NCI-H524 (cell line): ENCODE measurements at regions not wholly inside any gene's neighbourhood (a gene's known extent, or its start where the extent isn't known, plus 50 kb on each side); places are given as distances from the start of the nearest gene placed in this dataset.
"Not testable (repeated sequence)": the region's sequence is repeated elsewhere in the genome, so short reads cannot be mapped to it uniquely, and the experiment has no call there.

Experiments used
- DNase-seq, 2 experiments: peaks; one replicate each; lab custom pipeline; 2025; lab: John Stamatoyannopoulos, UW

DNA sequence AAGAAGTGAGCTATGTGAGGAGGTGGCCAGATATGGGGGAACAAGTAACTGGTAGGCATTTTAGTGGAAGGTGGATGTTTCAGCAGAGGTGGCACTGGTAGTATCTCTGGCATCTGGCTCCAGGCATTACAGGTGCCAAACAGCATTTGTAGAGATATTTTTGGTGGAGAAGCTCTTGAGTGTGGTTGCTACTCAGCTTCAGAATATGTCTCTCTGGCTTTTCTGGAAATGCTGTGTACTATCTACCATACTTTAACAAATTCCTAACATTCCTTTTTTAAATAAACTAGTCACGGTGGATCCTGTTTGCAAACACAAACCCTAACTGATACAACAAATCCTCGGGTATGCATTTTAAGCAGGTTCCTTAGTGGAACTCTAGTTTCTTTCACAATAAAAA is 128.0 kb downstream of the BARX2 start:
- DNase-seq = no peak

GRCh38 chr11:129505266-129505665 is 129.6 kb downstream of the BARX2 start:
- no peak for DNase-seq

GRCh38 chr11:129508163-129508562 is 132.5 kb downstream of the BARX2 start:
- DNase-seq = no peak

GRCh38 chr11:129528296-129528695 is 152.6 kb downstream of the BARX2 start:
- DNase-seq = peak in 1 of 2 experiments; percentile 27

DNA sequence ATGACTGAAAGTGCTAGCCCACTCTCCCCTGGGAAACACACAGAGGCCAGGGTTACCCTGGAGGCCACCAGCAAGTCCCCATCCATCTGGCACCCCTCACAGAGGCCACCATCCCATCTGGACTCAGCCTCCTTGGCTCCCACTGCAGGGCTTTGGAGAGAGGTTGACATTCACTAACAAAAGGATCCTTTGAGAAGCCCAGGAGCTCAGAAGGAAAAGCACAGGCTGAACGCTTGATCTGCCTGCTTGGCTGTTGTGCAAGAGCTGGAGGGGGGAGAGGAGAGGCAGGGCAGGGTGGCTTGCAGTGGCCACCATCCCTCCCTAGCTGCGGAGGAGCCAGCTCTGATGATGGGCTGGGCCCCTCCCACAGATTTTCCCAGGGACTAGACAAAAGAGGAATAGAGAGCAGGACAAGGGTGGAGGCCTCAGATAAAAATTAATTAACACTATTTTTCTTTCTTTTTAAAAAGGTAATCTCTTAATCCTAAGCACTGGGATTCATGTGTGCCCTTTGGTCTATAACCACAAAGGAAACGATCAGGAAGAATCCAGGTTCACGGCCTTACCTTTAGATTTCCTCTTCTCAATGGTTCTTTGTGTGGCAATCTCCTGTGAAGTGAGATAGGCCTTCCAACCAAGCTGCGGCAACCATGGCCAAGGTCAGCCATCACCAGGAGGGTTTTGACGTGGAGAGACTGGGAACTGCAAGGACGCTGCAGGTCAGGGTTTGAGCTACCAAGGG is 154.7 kb downstream of the BARX2 start:
- DNase-seq = peak in 1 of 2 experiments; percentile 44

DNA sequence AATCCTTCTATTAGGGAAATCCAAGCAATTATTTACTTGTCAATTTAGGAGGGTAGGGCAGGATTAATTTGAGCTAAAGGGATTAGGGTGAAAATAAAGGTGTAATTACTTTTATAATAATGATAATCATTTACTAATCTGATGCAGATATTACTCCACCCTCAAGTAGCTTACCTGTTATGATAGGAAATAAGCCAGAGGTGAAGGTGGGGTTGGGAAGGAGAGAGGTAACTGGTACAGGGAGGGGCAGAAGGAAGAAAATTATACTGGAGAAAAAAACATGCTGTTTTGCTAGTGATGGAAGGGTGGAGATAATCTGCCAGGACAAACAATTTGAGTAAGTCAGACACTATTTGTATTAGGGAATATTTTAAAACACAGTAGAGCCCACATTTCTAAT is 157.7 kb downstream of the BARX2 start:
- no peak for DNase-seq

- DNase-seq = no peak
These were observed 160.7 kb downstream of the BARX2 start for GRCh38 chr11:129536338-129536737.

GRCh38 chr11:129538323-129538722 is 162.7 kb downstream of the BARX2 start:
- no peak for DNase-seq

DNA sequence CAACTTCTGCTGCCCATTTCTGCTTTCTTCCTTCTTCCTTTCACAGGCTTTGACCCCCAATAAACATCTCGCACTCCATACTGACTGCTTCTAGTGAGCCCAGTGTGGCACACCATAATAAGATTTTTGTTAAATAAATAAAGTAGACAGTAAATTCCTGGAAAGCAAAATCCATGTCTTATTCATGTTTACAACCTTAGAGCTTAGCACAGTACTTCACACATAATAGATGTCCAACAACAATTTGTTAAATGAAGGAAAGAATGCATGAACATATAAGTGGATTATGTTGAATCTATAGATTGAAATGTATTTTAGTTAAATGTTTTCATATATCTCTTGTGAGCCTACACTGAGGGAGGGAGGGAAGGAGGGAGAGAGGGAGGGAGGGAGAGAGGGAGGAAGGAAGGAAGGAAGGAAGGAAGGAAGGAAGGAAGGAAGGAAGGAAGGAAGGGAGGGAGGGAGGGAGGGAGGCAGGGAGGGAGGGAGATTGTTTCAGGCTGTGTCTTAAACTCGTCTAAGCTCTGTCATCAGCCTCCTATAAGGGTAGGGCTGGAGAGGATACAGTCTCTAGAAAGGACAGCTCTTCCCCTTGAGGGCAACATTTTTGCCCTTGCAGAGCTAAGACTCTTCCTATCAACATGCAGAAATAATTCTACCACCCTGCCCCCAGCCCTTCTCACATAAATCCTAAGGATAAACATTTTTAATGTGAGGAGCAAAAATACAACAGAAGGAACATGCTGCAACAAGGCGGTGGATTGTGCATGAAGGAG is 168.1 kb downstream of the BARX2 start:
- no peak for DNase-seq

DNA sequence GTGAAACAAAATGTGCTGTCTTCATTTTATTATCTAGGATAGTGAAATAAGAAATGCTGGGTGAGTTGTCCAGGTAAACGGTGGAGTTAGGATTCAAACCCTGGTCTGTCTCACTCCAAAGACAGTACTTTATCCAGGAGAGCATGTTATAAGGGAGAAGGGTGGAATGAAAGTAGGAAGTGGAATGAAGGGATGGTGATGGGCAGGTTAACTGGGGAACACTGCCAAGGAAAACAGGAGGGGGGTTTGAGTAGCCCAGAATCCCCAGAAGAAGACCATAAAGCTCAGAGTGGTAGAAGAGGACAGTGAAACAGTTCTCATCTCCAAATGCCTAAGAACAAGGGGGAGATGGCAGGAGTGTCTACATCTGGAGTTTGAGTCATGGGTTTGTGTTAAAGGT is 169.0 kb downstream of the BARX2 start:
- DNase-seq = no peak

GRCh38 chr11:129546266-129546665 is 170.6 kb downstream of the BARX2 start:
- peak in 1 of 2 experiments; percentile 38 for DNase-seq

GRCh38 chr11:129557421-129557820 is 181.8 kb downstream of the BARX2 start:
- DNase-seq = no peak

DNA sequence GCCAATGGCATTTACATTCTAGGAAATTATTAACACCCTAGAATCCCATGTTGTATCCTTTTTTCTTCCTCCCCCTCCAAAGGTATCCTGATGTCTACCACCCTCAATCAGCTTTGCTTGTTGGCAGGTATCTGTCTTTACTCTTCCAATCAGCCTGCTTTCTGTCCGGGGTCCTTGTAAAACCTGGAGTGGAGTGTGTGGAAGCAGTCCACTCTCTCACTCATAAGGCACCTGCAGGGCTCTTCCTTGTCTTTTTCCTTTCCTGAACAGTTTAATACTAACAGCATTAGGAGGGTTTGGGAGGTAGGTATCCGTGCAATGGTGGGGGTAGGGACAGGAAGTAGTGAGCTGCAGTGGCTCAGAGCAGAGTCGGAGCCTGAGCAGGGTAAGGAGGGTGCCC is 193.4 kb downstream of the BARX2 start:
- no peak for DNase-seq

- not testable (repeated sequence) for DNase-seq
These were observed 197.0 kb downstream of the BARX2 start for GRCh38 chr11:129572667-129573066.

GRCh38 chr11:129573161-129573560 is 197.5 kb downstream of the BARX2 start:
- no peak for DNase-seq

- DNase-seq = no peak
These were observed 198.8 kb downstream of the BARX2 start for GRCh38 chr11:129574431-129574830.

DNA sequence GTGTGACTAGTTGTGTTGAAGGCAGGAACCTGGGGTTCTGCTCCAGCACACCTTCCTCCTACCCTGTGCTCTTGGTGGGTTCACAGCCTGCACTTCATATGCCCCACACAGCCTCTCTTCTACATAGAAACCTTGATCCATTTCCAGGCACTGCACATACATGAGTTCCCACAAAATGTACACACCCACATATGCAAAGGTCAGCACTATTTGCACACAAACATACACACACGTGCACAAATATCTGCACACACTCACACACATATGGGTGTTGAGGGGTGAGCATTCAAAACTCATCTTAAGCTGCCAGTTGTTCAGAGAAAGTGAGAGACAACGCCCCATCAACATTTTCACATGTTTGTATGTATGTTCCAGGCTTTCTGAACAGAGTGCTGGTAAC is 201.0 kb downstream of the BARX2 start:
- no peak for DNase-seq

DNA sequence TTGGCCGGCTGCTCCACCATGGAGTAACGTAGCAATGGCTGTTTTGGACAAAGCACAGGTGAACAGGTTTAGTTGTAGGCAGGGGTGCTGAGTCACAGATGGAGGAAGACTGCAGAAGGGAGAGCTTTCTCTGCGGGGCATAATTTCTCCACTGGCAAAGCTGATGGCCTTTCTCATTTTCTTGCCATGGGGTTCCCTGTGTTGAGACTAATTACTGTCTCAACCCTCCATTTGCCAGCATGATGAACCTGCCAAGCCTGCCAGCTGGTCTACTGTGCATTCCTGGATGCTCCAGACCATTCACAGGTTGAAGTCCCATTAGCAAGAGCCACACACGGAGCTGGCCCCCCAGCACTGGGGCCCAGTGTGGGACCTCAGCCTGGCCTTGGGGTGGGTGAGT is 202.4 kb downstream of the BARX2 start:
- no peak for DNase-seq

GRCh38 chr11:129580278-129580677 is 204.6 kb downstream of the BARX2 start:
- DNase-seq = no peak

GRCh38 chr11:129584316-129584715 is 208.7 kb downstream of the BARX2 start:
- DNase-seq = no peak

GRCh38 chr11:129589190-129589860 is 213.7 kb downstream of the BARX2 start:
- no peak for DNase-seq

DNA sequence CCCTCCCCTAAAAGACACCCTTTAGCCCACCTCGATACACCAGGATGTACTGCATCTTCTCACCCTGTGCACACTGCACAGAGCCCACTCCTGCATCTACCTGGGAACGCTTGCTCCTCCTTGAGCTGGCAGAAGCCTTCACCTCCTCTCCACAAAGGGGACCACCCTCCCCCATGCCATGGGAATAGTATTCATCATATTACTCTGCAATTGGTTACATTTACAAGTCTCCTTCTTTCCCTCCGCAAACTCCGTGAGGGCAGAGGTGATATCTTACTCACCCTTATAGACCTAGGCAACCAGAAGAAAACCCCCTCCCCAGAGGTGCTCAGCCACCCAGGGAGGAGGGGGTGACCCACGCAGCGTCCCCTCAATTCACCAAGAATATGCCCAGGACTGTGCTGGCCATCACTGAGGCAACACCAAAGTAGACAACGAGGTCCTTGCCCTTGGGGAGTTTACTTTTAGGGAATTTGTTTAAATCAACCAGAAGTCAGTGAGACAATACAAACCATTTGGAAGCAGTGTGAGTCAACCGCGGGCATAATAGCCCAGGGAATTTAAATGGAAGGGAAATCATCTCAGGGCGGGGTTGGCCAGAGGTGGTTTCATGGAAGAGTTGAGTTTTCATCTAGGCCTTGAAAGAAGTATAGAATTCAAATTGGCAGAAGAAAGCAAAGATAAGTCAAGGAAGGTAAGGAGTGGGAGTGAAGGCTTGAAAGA is 214.5 kb downstream of the BARX2 start:
- DNase-seq = no peak
